Astrocyte of the hippocampus (primary cell): ENCODE measurements at regions not wholly inside any gene's neighbourhood (a gene's known extent, or its start where the extent isn't known, plus 50 kb on each side); places are given as distances from the start of the nearest gene placed in this dataset.
"Not testable (repeated sequence)": the region's sequence is repeated elsewhere in the genome, so short reads cannot be mapped to it uniquely, and the experiment has no call there.

Source experiments
- DNase-seq: peaks from one replicate; pipeline ENCODE4 v3.0.0; 2011; ENCODE audit warnings: low read depth, low spot score

GRCh38 chr4:10831727-10832408, 147.3 kb upstream of the CLNK start:
- DNase-seq: no peak

GRCh38 chr4:10828918-10829538, 144.5 kb upstream of the CLNK start:
- not testable (repeated sequence) for DNase-seq

GRCh38 chr4:10821826-10822225, 137.3 kb upstream of the CLNK start:
- no peak for DNase-seq

- DNase-seq: no peak
These were observed 132.0 kb upstream of the CLNK start for GRCh38 chr4:10816571-10816970.

GRCh38 chr4:10811991-10812390, 127.4 kb upstream of the CLNK start:
- DNase-seq: no peak

- peak; percentile 16 for DNase-seq
These were observed 125.8 kb upstream of the CLNK start for GRCh38 chr4:10810411-10810810.

GRCh38 chr4:10809905-10810304, 125.3 kb upstream of the CLNK start:
- peak; percentile 15 for DNase-seq

GRCh38 chr4:10808591-10808990, 124.0 kb upstream of the CLNK start:
- DNase-seq: peak; percentile 96

GRCh38 chr4:10806953-10807645, 122.5 kb upstream of the CLNK start:
- DNase-seq: no peak

- DNase-seq: no peak
These were observed 119.3 kb upstream of the CLNK start for GRCh38 chr4:10803713-10804343.

- DNase-seq: no peak
These were observed 102.8 kb upstream of the CLNK start for GRCh38 chr4:10787365-10787764.

- DNase-seq: no peak
These were observed 100.1 kb upstream of the CLNK start for GRCh38 chr4:10784621-10785020.

- peak; percentile 71 for DNase-seq
These were observed 98.8 kb upstream of the CLNK start for GRCh38 chr4:10783351-10783750.

GRCh38 chr4:10781805-10782204, 97.2 kb upstream of the CLNK start:
- DNase-seq: no peak

- not testable (repeated sequence) for DNase-seq
These were observed 96.2 kb upstream of the CLNK start for GRCh38 chr4:10780803-10781202.

- not testable (repeated sequence) for DNase-seq
These were observed 90.6 kb upstream of the CLNK start for GRCh38 chr4:10775132-10775531.

- no peak for DNase-seq
These were observed 89.1 kb upstream of the CLNK start for GRCh38 chr4:10773656-10774055.

- peak; percentile 11 for DNase-seq
These were observed 88.4 kb upstream of the CLNK start for GRCh38 chr4:10773010-10773409.

GRCh38 chr4:10765386-10765785, 80.8 kb upstream of the CLNK start:
- no peak for DNase-seq

- DNase-seq: peak; percentile 89
These were observed 78.0 kb upstream of the CLNK start for GRCh38 chr4:10762561-10762960.

- DNase-seq: peak; percentile 50
These were observed 77.3 kb upstream of the CLNK start for GRCh38 chr4:10761903-10762302.

- DNase-seq: no peak
These were observed 75.5 kb upstream of the CLNK start for GRCh38 chr4:10760086-10760485.
